H9 (cell line): ENCODE measurements at regions not wholly inside any gene's neighbourhood (a gene's known extent, or its start where the extent isn't known, plus 50 kb on each side); places are given as distances from the start of the nearest gene placed in this dataset.

Source experiments
- DNase-seq: peaks from one replicate; pipeline ENCODE4 v3.0.0-alpha.2; 2017
- H2AFZ ChIP-seq: one replicate; pipeline ENCODE4 v1.6.1; 2013; ENCODE audit warnings: mild to moderate bottlenecking, low read length, control low read depth, moderate library complexity
- H2AK5ac ChIP-seq: 2 replicates; pipeline ENCODE4 v1.6.1; 2013; ENCODE audit warnings: low read length, control low read depth, mixed read lengths; ENCODE audit not compliant: insufficient read length
- H2BK120ac ChIP-seq: one replicate; pipeline ENCODE4 v1.6.1; 2013; ENCODE audit warnings: low read depth, mild to moderate bottlenecking, low read length, control low read depth, inconsistent platforms; ENCODE audit not compliant: poor library complexity, severe bottlenecking
- H2BK12ac ChIP-seq: 2 replicates; pipeline ENCODE4 v1.6.1; 2013; ENCODE audit warnings: low read length, control low read depth, mixed read lengths, low read depth; ENCODE audit not compliant: insufficient read length
- H2BK15ac ChIP-seq: 2 replicates; pipeline ENCODE4 v1.6.1; 2013; ENCODE audit warnings: low read depth, low read length, control low read depth
- H2BK20ac ChIP-seq: one replicate; pipeline ENCODE4 v1.6.1; 2013; ENCODE audit warnings: low read depth, mild to moderate bottlenecking, low read length, control low read depth, inconsistent platforms; ENCODE audit not compliant: poor library complexity, severe bottlenecking
- H2BK5ac ChIP-seq: 2 replicates; pipeline ENCODE4 v1.6.1; 2013; ENCODE audit warnings: low read length, control low read depth, mixed read lengths; ENCODE audit not compliant: insufficient read length
- H3K14ac ChIP-seq: 2 replicates; pipeline ENCODE4 v1.6.1; 2013; ENCODE audit warnings: low read length, control low read depth; ENCODE audit not compliant: insufficient read depth
- H3K18ac ChIP-seq: 2 replicates; pipeline ENCODE4 v1.6.1; 2013; ENCODE audit warnings: low read depth, mild to moderate bottlenecking, mixed read lengths, low read length, control low read depth; ENCODE audit not compliant: insufficient read length
- H3K23ac ChIP-seq: 2 replicates; pipeline ENCODE4 v1.6.1; 2013; ENCODE audit warnings: low read length, control low read depth, mixed read lengths, low read depth; ENCODE audit not compliant: insufficient read length
- H3K23me2 ChIP-seq: 2 replicates; pipeline ENCODE4 v1.6.1; 2013; ENCODE audit warnings: low read depth, mild to moderate bottlenecking, mixed read lengths, low read length, control low read depth; ENCODE audit not compliant: insufficient read length, poor library complexity, severe bottlenecking
- H3K27ac ChIP-seq: 2 replicates; pipeline ENCODE4 v1.5.1; 2013; ENCODE audit warnings: low read length, control low read depth, mixed read lengths, low read depth; ENCODE audit not compliant: insufficient read length
- H3K27me3 ChIP-seq: 2 replicates; pipeline ENCODE4 v1.6.1; 2013; ENCODE audit warnings: low read length, control low read depth, inconsistent platforms; ENCODE audit not compliant: insufficient read depth
- H3K4ac ChIP-seq: 2 replicates; pipeline ENCODE4 v1.6.1; 2013; ENCODE audit warnings: low read depth, mild to moderate bottlenecking, control low read depth, inconsistent platforms, low read length, moderate library complexity
- H3K4me1 ChIP-seq: 2 replicates; pipeline ENCODE4 v1.6.1; 2013; ENCODE audit warnings: low read length, control low read depth, inconsistent platforms; ENCODE audit not compliant: insufficient read depth
- H3K4me2 ChIP-seq: 2 replicates; pipeline ENCODE4 v1.6.1; 2013; ENCODE audit warnings: low read length, control low read depth, mixed read lengths; ENCODE audit not compliant: insufficient read length, insufficient read depth
- H3K56ac ChIP-seq: 2 replicates; pipeline ENCODE4 v1.6.1; 2013; ENCODE audit warnings: low read depth, mild to moderate bottlenecking, mixed read lengths, low read length, control low read depth; ENCODE audit not compliant: insufficient read length
- H3K79me1 ChIP-seq: 2 replicates; pipeline ENCODE4 v1.6.1; 2013; ENCODE audit warnings: low read depth, mild to moderate bottlenecking, moderate library complexity, low read length, control low read depth, inconsistent platforms; ENCODE audit not compliant: insufficient read depth, poor library complexity, severe bottlenecking
- H3K79me2 ChIP-seq: 2 replicates; pipeline ENCODE4 v1.6.1; 2013; ENCODE audit warnings: low read length, control low read depth, inconsistent platforms; ENCODE audit not compliant: insufficient read depth
- H3K9ac ChIP-seq: 2 replicates; pipeline ENCODE4 v1.6.1; 2013; ENCODE audit warnings: low read length, control low read depth, mixed read lengths; ENCODE audit not compliant: insufficient read length; ENCODE audit errors: extremely low read depth
- H3K9me3 ChIP-seq: one replicate; pipeline ENCODE4 v1.6.1; 2013; ENCODE audit warnings: low read depth, low read length, inconsistent platforms; ENCODE audit not compliant: control insufficient read depth
- H3T11ph ChIP-seq: one replicate; pipeline ENCODE4 v1.6.1; 2013; ENCODE audit warnings: mild to moderate bottlenecking, low read length, control low read depth, inconsistent platforms
- H4K20me1 ChIP-seq: one replicate; pipeline ENCODE4 v1.6.1; 2013; ENCODE audit not compliant: control insufficient read depth, insufficient read length, insufficient read depth
- H4K5ac ChIP-seq: 2 replicates; pipeline ENCODE4 v1.6.1; 2013; ENCODE audit warnings: low read depth, mild to moderate bottlenecking, mixed read lengths, low read length, control low read depth; ENCODE audit not compliant: insufficient read length
- H4K8ac ChIP-seq: replicated peaks from 2 replicates; pipeline ENCODE4 v1.6.1; 2013; ENCODE audit warnings: low read length, control low read depth, mixed read lengths, low read depth; ENCODE audit not compliant: insufficient read length
- H4K91ac ChIP-seq: 2 replicates; pipeline ENCODE4 v1.6.1; 2013; ENCODE audit warnings: low read depth, mild to moderate bottlenecking, moderate library complexity, mixed read lengths, low read length, control low read depth; ENCODE audit not compliant: insufficient read length
- H3K27ac Mint-ChIP-seq, 3 experiments: 2 replicates in 2 of 3; 3 replicates in 1 of 3; pipeline ENCODE4 v1.8.0; 2020 to 2021; ENCODE audit warnings: mixed read lengths in 3 of 3, mild to moderate bottlenecking in 1 of 3, moderate library complexity in 1 of 3
- H3K27me3 Mint-ChIP-seq: 2 replicates; pipeline ENCODE4 v1.8.0; 2021; ENCODE audit warnings: low read depth, mild to moderate bottlenecking, moderate library complexity, mixed read lengths
- H3K36me3 Mint-ChIP-seq, 3 experiments: 2 replicates in 2 of 3; 3 replicates in 1 of 3; pipeline ENCODE4 v1.8.0; 2020 to 2021; ENCODE audit warnings: low read depth in 3 of 3, mixed read lengths in 3 of 3; ENCODE audit not compliant: insufficient read depth in 1 of 3
- H3K4me1 Mint-ChIP-seq, 2 experiments: 2 replicates each; pipeline ENCODE4 v1.8.0; 2020; ENCODE audit warnings: mixed read lengths in 2 of 2
- H3K4me3 Mint-ChIP-seq, 2 experiments: 2 replicates in 1 of 2; 3 replicates in 1 of 2; pipeline ENCODE4 v1.8.0; 2020 to 2021; ENCODE audit warnings: mild to moderate bottlenecking in 2 of 2, mixed read lengths in 2 of 2, moderate library complexity in 1 of 2
- H3K9me3 Mint-ChIP-seq, 2 experiments: 2 replicates in 1 of 2; 3 replicates in 1 of 2; pipeline ENCODE4 v1.8.0; 2020; ENCODE audit warnings: mild to moderate bottlenecking in 2 of 2, mixed read lengths in 2 of 2, moderate library complexity in 1 of 2
- WGBS: extraction: QIAGEN DNeasy Blood & Tissue Kit; methylation state at CpG from one replicate; pipeline ENCODE4 v1.1.7; 2013; ENCODE audit warnings: missing lambda C conversion rate, low lambda C conversion rate, mixed read lengths; ENCODE audit not compliant: insufficient read length; ENCODE audit errors: extremely low coverage; 5-methylcytosine and 5-hydroxymethylcytosine counted together
- TF ChIP-seq, protein P1 (sequence below): fragments of 200-600 bp; sonication (generic); conservative IDR thresholded peaks from 3 replicates; pipeline ENCODE4 v1.8.0; 2021; ENCODE audit warnings: antibody characterized with exemption, mild to moderate bottlenecking

DNA sequence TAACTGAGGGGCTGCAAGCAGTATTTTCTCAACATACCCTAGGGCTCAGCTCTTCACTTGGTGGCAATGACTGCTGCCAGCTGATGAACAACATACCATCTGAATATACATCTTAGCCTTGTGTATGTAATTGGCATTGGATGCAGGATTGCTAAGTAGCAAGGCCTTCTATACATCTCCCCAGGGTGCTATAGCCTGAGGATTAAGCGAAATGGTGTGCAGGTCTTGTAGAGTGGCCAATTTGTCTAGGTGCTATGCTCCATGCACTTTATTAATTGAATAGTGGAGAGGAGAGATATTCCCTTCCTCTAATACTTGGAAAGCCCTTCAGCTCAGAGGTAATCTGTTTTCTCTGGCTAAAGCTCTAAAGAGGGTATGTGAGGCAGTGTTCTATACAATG is 71.9 kb downstream of the KIF2B start:
- Histone ChIP-seq H3K27me3 (no peaks in the 10 kb centered on the region), H3T11ph (no peak overlapping the region), H4K91ac (no peak overlapping the region), H3K9ac (no peak overlapping the region), H3K56ac (no peak overlapping the region), H3K4me1 (no peaks in the 10 kb centered on the region), H3K4ac (no peak overlapping the region), H2BK120ac (no peak overlapping the region), H2AFZ (no peak overlapping the region), H3K18ac (no peak overlapping the region), H3K27ac (no peak overlapping the region), H2BK12ac (no peak overlapping the region), H3K23me2 (no peaks in the 10 kb centered on the region), H3K79me2 (no peaks in the 10 kb centered on the region), H2BK20ac (no peak overlapping the region), H4K8ac (no peak overlapping the region), H4K20me1 (no peaks in the 10 kb centered on the region), H3K4me2 (no peak overlapping the region), H3K79me1 (no peaks in the 10 kb centered on the region), H2AK5ac (no peak overlapping the region), H4K5ac (no peak overlapping the region), H3K23ac (no peak overlapping the region), H3K9me3 (no peaks in the 10 kb centered on the region), H2BK5ac (no peak overlapping the region), H3K14ac (no peak overlapping the region), H2BK15ac (no peak overlapping the region)
- H3K4me3 Mint-ChIP-seq = no peak overlapping the region
- no CpG with 5 or more reads among the region's 1 CpG for WGBS
- no peak for DNase-seq
- TF ChIP-seq, protein P1, sequence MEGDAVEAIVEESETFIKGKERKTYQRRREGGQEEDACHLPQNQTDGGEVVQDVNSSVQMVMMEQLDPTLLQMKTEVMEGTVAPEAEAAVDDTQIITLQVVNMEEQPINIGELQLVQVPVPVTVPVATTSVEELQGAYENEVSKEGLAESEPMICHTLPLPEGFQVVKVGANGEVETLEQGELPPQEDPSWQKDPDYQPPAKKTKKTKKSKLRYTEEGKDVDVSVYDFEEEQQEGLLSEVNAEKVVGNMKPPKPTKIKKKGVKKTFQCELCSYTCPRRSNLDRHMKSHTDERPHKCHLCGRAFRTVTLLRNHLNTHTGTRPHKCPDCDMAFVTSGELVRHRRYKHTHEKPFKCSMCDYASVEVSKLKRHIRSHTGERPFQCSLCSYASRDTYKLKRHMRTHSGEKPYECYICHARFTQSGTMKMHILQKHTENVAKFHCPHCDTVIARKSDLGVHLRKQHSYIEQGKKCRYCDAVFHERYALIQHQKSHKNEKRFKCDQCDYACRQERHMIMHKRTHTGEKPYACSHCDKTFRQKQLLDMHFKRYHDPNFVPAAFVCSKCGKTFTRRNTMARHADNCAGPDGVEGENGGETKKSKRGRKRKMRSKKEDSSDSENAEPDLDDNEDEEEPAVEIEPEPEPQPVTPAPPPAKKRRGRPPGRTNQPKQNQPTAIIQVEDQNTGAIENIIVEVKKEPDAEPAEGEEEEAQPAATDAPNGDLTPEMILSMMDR = no peak
- H3K36me3 Mint-ChIP-seq = no peaks in the 10 kb centered on the region; a peak in 1 of 7 replicates
- H3K9me3 Mint-ChIP-seq = no peaks in the 10 kb centered on the region; a peak in 1 of 5 replicates
- H3K4me1 Mint-ChIP-seq = no peaks in the 10 kb centered on the region
- H3K27me3 Mint-ChIP-seq = no peaks in the 10 kb centered on the region
- H3K27ac Mint-ChIP-seq = no peak overlapping the region
